Kidney epithelial cell (primary cell): ENCODE measurements at regions not wholly inside any gene's neighbourhood (a gene's known extent, or its start where the extent isn't known, plus 50 kb on each side); places are given as distances from the start of the nearest gene placed in this dataset.

Source experiments
- DNase-seq: peaks from one replicate; pipeline ENCODE4 v3.0.0-alpha.2; 2010; ENCODE audit warnings: low read depth
- H3K27me3 ChIP-seq: 2 replicates; pipeline ENCODE4 v1.6.0; 2011; ENCODE audit warnings: low read length; ENCODE audit not compliant: control insufficient read depth, insufficient read depth
- H3K36me3 ChIP-seq: 2 replicates; pipeline ENCODE4 v1.5.1; 2011; ENCODE audit warnings: low read length; ENCODE audit not compliant: control insufficient read depth, insufficient read depth
- H3K4me3 ChIP-seq: 2 replicates; pipeline ENCODE4 v1.5.1; 2011; ENCODE audit warnings: low read depth, mild to moderate bottlenecking, control low read depth, low read length
- TF ChIP-seq, protein P1 (sequence below): IDR thresholded peaks from 2 replicates; pipeline ENCODE4 v1.5.1; 2011; ENCODE audit warnings: mild to moderate bottlenecking, moderate library complexity, low read length, control low read depth, inconsistent platforms; ENCODE audit not compliant: insufficient read depth, poor library complexity, severe bottlenecking

GRCh38 chr18:1394966-1395365 lies 490.3 kb downstream of the ADCYAP1 start:
- no peak for DNase-seq
- TF ChIP-seq, protein P1, sequence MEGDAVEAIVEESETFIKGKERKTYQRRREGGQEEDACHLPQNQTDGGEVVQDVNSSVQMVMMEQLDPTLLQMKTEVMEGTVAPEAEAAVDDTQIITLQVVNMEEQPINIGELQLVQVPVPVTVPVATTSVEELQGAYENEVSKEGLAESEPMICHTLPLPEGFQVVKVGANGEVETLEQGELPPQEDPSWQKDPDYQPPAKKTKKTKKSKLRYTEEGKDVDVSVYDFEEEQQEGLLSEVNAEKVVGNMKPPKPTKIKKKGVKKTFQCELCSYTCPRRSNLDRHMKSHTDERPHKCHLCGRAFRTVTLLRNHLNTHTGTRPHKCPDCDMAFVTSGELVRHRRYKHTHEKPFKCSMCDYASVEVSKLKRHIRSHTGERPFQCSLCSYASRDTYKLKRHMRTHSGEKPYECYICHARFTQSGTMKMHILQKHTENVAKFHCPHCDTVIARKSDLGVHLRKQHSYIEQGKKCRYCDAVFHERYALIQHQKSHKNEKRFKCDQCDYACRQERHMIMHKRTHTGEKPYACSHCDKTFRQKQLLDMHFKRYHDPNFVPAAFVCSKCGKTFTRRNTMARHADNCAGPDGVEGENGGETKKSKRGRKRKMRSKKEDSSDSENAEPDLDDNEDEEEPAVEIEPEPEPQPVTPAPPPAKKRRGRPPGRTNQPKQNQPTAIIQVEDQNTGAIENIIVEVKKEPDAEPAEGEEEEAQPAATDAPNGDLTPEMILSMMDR = no peak
- Histone ChIP-seq H3K36me3 (no peaks in the 10 kb centered on the region), H3K27me3 (no peaks in the 10 kb centered on the region), H3K4me3 (no peak overlapping the region)

GRCh38 chr18:1408376-1408775 lies 503.7 kb downstream of the ADCYAP1 start:
- Histone ChIP-seq H3K4me3 (no peak overlapping the region), H3K36me3 (no peaks in the 10 kb centered on the region), H3K27me3 (no peaks in the 10 kb centered on the region)
- TF ChIP-seq, protein P1 = no peak
- no peak for DNase-seq

- Histone ChIP-seq H3K4me3 (no peak overlapping the region), H3K27me3 (no peaks in the 10 kb centered on the region), H3K36me3 (no peaks in the 10 kb centered on the region)
- TF ChIP-seq, protein P1 = no peak
- DNase-seq = no peak
Observed at GRCh38 chr18:1412655-1413322, 508.1 kb downstream of the ADCYAP1 start.

DNA sequence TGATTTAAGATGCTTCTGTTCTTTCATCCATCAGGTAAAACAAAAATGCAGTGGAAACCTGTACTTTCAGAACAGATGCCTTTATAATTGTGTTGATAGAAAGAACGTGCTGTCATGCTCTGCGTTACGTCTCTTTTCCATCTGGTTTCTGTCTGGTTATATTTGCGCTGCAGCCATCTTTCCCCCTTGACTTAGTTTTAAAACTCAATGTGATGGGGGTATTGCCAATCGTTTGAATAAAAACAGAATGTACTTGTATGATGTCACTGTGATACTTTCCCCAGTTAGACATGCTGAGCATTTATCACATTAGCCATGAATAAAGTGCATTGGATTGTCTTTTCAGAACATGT lies 508.6 kb downstream of the ADCYAP1 start:
- TF ChIP-seq, protein P1 = no peak
- Histone ChIP-seq H3K36me3 (no peaks in the 10 kb centered on the region), H3K27me3 (no peaks in the 10 kb centered on the region), H3K4me3 (no peak overlapping the region)
- DNase-seq = no peak

- no peaks in the 10 kb centered on the region for H3K36me3 ChIP-seq
- no peak for DNase-seq
- H3K27me3 ChIP-seq = no peaks in the 10 kb centered on the region
- TF ChIP-seq, protein P1 = no peak
- H3K4me3 ChIP-seq = no peak overlapping the region
Observed at GRCh38 chr18:1416074-1416473, 511.4 kb downstream of the ADCYAP1 start.

DNA sequence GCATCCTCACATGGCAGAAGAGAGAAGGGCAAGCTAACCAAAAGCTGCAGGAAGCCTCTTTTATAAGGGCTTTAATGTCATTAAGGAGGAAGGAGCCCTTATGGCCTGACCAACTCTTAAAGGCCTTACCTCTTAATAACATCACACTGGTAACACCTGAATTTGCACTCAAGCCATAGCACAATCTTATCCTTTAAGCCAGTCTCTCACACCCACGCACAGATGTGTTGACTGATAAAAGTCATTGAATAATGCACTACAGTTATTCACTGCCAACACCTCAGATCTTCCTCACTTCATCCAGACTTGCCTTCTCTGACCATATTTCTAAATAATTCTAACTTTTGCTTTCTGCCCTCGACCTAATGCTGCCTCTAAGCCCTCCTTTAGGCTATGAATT lies 516.8 kb downstream of the ADCYAP1 start:
- TF ChIP-seq, protein P1 = no peak

More for the DNA sequence above, 516.8 kb downstream of the ADCYAP1 start:
- DNase-seq = no peak
- Histone ChIP-seq H3K36me3 (no peaks in the 10 kb centered on the region), H3K4me3 (no peak overlapping the region), H3K27me3 (no peaks in the 10 kb centered on the region)
